ENCODE measurements at regions not wholly inside any gene's neighbourhood (a gene's known extent, or its start where the extent isn't known, plus 50 kb on each side); places are given as distances from the start of the nearest gene placed in this dataset.

DNA sequence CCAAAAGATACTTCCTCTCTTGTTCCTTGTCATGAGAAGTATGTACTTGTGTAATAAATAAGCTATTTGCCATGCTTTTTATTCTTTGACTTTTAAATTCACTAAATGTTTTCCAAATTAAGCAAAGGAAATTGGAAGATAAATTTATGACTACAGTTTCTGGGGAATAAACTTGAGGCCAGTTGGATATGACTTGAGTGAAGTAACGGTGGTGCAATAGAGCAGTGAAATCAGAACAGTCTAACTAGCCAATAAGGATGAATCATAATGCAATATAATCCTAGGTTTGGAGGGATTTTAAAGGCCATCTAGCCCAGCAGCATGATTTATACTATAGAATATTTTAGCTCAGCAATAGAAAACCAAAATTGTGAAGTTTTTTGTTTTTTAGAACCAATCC lies 183.8 kb upstream of the TCF21 start:
- Histone ChIP-seq H3K4me3 (ENCODE audit: low read length in 3 of 3) (no peak overlapping the region), H3K4me1 (ENCODE audit: control insufficient read depth in 3 of 3, insufficient read depth in 3 of 3, low read length in 3 of 3) (no peaks in the 10 kb centered on the region), H3K9ac (ENCODE audit: low read depth in 1 of 3, low read length in 3 of 3) (no peak overlapping the region), H3K36me3 (ENCODE audit: control insufficient read depth in 3 of 3, insufficient read depth in 3 of 3, low read length in 3 of 3) (no peaks in the 10 kb centered on the region), H3K9me3 (ENCODE audit: control insufficient read depth in 3 of 3, low read length in 3 of 3) (no peaks in the 10 kb centered on the region), H3K27ac (ENCODE audit: low read depth, low read length) (no peak overlapping the region), H3K27me3 (ENCODE audit: control insufficient read depth in 3 of 3, insufficient read depth in 3 of 3, low read length in 3 of 3) (no peaks in the 10 kb centered on the region)

DNA sequence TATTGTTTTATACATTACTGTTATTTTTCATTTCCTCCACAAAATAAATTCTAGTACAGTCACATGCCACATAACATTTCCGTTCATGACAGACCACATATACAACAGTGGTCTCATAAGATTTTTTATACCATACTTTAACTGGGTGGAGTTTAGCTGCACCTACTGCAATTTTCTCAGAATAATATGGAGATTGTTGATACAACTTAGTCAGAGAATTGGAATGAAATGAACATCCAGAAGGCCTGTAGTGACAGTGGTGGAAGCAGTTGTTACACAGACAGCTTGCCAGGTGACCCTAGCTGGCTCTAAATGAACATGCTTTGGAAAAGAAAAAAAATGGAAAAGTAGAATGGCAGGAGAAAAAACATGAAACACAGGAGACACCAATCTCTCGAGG lies 183.2 kb upstream of the TCF21 start:
- no peaks in the 10 kb centered on the region for H3K36me3 ChIP-seq (ENCODE audit: control insufficient read depth in 3 of 3, insufficient read depth in 3 of 3, low read length in 3 of 3)
- H3K4me3 ChIP-seq (ENCODE audit: low read length in 3 of 3), result no peak overlapping the region
- H3K9ac ChIP-seq (ENCODE audit: low read depth in 1 of 3, low read length in 3 of 3), result no peak overlapping the region
- no peak overlapping the region for H3K27ac ChIP-seq (ENCODE audit: low read depth, low read length)
- H3K9me3 ChIP-seq (ENCODE audit: control insufficient read depth in 3 of 3, low read length in 3 of 3), result no peaks in the 10 kb centered on the region
- H3K27me3 ChIP-seq (ENCODE audit: control insufficient read depth in 3 of 3, insufficient read depth in 3 of 3, low read length in 3 of 3), result no peaks in the 10 kb centered on the region
- H3K4me1 ChIP-seq (ENCODE audit: control insufficient read depth in 3 of 3, insufficient read depth in 3 of 3, low read length in 3 of 3), result no peaks in the 10 kb centered on the region

DNA sequence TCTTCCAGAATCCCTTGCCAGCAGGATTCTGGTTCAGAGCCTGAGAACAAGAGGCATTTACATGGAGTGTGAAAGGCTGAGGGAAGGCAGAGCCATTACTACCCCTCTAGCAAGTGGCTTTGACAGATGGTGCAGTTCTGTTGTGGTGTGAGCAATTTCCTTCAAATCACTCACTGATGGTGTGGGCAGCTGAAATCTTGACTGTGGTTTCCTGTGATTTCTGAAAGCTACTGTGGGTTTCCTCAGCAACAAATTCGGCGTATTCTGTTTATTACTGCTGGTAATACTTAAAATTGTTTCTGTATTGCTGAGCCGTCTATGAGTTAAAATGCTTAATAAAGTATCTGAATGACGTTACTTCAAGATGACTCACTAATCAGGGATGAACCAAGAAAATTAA lies 181.5 kb upstream of the TCF21 start:
- Histone ChIP-seq H3K27ac (ENCODE audit: low read depth, low read length) (no peak overlapping the region), H3K9ac (ENCODE audit: low read depth in 1 of 3, low read length in 3 of 3) (no peak overlapping the region), H3K9me3 (ENCODE audit: control insufficient read depth in 3 of 3, low read length in 3 of 3) (no peaks in the 10 kb centered on the region), H3K4me1 (ENCODE audit: control insufficient read depth in 3 of 3, insufficient read depth in 3 of 3, low read length in 3 of 3) (no peaks in the 10 kb centered on the region), H3K27me3 (ENCODE audit: control insufficient read depth in 3 of 3, insufficient read depth in 3 of 3, low read length in 3 of 3) (no peaks in the 10 kb centered on the region), H3K4me3 (ENCODE audit: low read length in 3 of 3) (no peak overlapping the region), H3K36me3 (ENCODE audit: control insufficient read depth in 3 of 3, insufficient read depth in 3 of 3, low read length in 3 of 3) (no peaks in the 10 kb centered on the region)

DNA sequence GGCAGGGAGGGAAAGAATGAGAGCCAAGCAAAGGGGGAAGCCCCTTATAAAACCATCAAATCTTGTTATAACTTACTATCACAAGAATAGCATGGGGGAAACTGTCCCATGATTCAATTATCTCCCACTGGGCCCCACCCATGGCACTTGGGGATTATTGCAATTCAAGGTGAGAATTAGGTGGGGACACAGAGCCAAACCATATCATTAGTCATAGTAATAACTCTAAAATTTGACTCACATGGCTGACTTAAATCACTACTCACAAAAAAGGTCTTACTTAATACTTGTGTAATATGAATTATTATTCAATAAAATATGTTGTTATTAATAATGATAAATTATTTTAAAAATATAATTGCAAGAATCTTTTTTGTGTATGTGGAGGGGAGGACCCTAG lies 178.1 kb upstream of the TCF21 start:
- H3K9ac ChIP-seq (ENCODE audit: low read depth in 1 of 3, low read length in 3 of 3), result no peak overlapping the region
- no peaks in the 10 kb centered on the region for H3K27me3 ChIP-seq (ENCODE audit: control insufficient read depth in 3 of 3, insufficient read depth in 3 of 3, low read length in 3 of 3)
- H3K36me3 ChIP-seq (ENCODE audit: control insufficient read depth in 3 of 3, insufficient read depth in 3 of 3, low read length in 3 of 3), result no peaks in the 10 kb centered on the region
- H3K4me1 ChIP-seq (ENCODE audit: control insufficient read depth in 3 of 3, insufficient read depth in 3 of 3, low read length in 3 of 3), result no peaks in the 10 kb centered on the region
- no peaks in the 10 kb centered on the region for H3K9me3 ChIP-seq (ENCODE audit: control insufficient read depth in 3 of 3, low read length in 3 of 3)
- H3K4me3 ChIP-seq (ENCODE audit: low read length in 3 of 3), result no peak overlapping the region
- H3K27ac ChIP-seq (ENCODE audit: low read depth, low read length), result no peak overlapping the region

DNA sequence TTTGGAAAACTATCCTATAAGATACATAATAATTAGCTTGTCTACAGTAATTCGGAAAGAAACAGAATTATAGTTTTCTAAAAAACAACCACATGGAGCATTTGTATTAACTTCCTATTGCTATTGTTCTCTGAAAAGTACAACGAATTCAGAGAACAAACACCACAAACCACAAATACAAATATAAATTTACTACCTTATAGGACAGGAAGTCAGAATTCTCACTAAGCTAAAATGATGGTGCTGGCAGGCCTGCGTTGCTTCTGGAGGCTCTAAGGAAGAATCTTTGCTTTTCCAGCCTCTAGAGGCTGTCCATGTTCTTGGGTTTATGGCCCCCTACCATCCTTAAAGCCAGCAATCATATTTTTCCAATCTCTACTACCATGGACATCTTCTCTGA lies 173.6 kb upstream of the TCF21 start:
- Histone ChIP-seq H3K27ac (ENCODE audit: low read depth, low read length) (no peak overlapping the region), H3K4me3 (ENCODE audit: low read length in 3 of 3) (no peak overlapping the region), H3K36me3 (ENCODE audit: control insufficient read depth in 3 of 3, insufficient read depth in 3 of 3, low read length in 3 of 3) (no peaks in the 10 kb centered on the region), H3K9ac (ENCODE audit: low read depth in 1 of 3, low read length in 3 of 3) (no peak overlapping the region), H3K9me3 (ENCODE audit: control insufficient read depth in 3 of 3, low read length in 3 of 3) (no peaks in the 10 kb centered on the region), H3K27me3 (ENCODE audit: control insufficient read depth in 3 of 3, insufficient read depth in 3 of 3, low read length in 3 of 3) (no peaks in the 10 kb centered on the region), H3K4me1 (ENCODE audit: control insufficient read depth in 3 of 3, insufficient read depth in 3 of 3, low read length in 3 of 3) (no peaks in the 10 kb centered on the region)

DNA sequence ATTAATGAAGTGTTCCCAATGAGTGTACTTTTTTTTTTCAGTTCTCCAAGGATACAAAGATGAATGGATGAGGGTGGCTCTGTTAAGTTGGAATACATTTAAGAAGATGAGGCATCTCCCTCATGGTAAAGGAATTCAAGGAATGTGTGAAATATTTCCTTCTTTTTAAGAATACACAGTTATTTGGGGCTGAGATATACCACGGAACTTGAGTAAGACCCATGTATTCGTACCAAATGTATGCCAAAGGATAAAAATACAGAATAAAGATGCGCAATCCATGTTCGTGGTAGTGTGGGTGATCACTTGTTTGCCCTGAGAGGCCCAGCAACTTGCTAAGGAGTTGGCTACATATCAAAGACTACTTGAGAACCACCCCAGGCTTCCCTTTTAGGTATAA lies 164.2 kb upstream of the TCF21 start:
- Histone ChIP-seq H3K9ac (ENCODE audit: low read depth in 1 of 3, low read length in 3 of 3) (no peak overlapping the region), H3K36me3 (ENCODE audit: control insufficient read depth in 3 of 3, insufficient read depth in 3 of 3, low read length in 3 of 3) (no peaks in the 10 kb centered on the region)

DNA sequence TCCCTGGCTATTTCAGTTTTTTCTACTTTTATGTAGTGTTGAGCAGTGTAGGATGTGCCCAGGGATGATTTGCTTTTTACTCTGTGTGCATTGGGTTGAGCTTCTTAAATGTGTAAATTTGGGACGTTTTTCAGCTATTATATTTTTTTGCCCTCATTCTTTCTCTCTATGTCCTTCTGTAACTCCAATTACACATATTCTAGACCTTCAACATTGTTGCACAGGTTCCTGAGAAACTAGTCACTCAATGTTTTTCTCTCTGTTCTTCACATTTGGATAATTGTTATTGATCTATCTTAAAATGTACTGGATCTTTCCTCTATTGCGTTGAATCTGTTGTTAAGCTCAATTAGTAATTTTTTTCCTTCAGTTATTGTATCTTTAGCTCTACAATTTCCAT lies 162.7 kb upstream of the TCF21 start:
- Histone ChIP-seq H3K4me1 (ENCODE audit: control insufficient read depth in 3 of 3, insufficient read depth in 3 of 3, low read length in 3 of 3) (no peaks in the 10 kb centered on the region), H3K4me3 (ENCODE audit: low read length in 3 of 3) (no peak overlapping the region), H3K36me3 (ENCODE audit: control insufficient read depth in 3 of 3, insufficient read depth in 3 of 3, low read length in 3 of 3) (no peaks in the 10 kb centered on the region), H3K27me3 (ENCODE audit: control insufficient read depth in 3 of 3, insufficient read depth in 3 of 3, low read length in 3 of 3) (no peaks in the 10 kb centered on the region), H3K9ac (ENCODE audit: low read depth in 1 of 3, low read length in 3 of 3) (no peak overlapping the region), H3K9me3 (ENCODE audit: control insufficient read depth in 3 of 3, low read length in 3 of 3) (peaks cover 0 to 5% (median 0%) of the 10 kb centered on the region in 3 donors), H3K27ac (ENCODE audit: low read depth, low read length) (no peak overlapping the region)

More for the DNA sequence above, 164.2 kb upstream of the TCF21 start:
- H3K9me3 ChIP-seq (ENCODE audit: control insufficient read depth in 3 of 3, low read length in 3 of 3), result peaks cover 0 to 5% (median 0%) of the 10 kb centered on the region in 3 donors
- no peak overlapping the region for H3K27ac ChIP-seq (ENCODE audit: low read depth, low read length)
- no peak overlapping the region for H3K4me3 ChIP-seq (ENCODE audit: low read length in 3 of 3)
- no peaks in the 10 kb centered on the region for H3K4me1 ChIP-seq (ENCODE audit: control insufficient read depth in 3 of 3, insufficient read depth in 3 of 3, low read length in 3 of 3)
- H3K27me3 ChIP-seq (ENCODE audit: control insufficient read depth in 3 of 3, insufficient read depth in 3 of 3, low read length in 3 of 3), result no peaks in the 10 kb centered on the region

DNA sequence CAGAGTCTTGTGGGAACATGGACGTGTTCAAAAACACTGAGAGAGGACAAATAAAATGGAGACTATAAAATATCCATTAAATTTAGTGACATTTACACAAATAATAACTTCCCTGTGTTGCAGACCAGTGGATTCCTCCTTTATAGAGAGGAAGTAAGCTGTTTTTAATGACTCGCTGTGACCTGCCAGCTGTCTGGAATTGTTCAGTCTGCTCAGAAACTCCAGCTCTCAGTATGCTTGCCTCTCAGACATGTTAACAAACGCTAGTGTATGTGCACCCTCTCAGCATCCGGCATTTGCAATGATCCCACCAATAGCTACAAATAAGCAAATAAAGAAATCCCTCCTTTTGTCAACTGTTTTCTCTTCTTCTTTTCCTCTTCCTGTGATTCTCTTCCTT lies 158.0 kb upstream of the TCF21 start:
- Histone ChIP-seq H3K9ac (ENCODE audit: low read depth in 1 of 3, low read length in 3 of 3) (no peak overlapping the region), H3K4me1 (ENCODE audit: control insufficient read depth in 3 of 3, insufficient read depth in 3 of 3, low read length in 3 of 3) (no peaks in the 10 kb centered on the region), H3K36me3 (ENCODE audit: control insufficient read depth in 3 of 3, insufficient read depth in 3 of 3, low read length in 3 of 3) (no peaks in the 10 kb centered on the region), H3K9me3 (ENCODE audit: control insufficient read depth in 3 of 3, low read length in 3 of 3) (peaks cover 0 to 3% (median 0%) of the 10 kb centered on the region in 3 donors), H3K4me3 (ENCODE audit: low read length in 3 of 3) (no peak overlapping the region), H3K27me3 (ENCODE audit: control insufficient read depth in 3 of 3, insufficient read depth in 3 of 3, low read length in 3 of 3) (no peaks in the 10 kb centered on the region), H3K27ac (ENCODE audit: low read depth, low read length) (no peak overlapping the region)

DNA sequence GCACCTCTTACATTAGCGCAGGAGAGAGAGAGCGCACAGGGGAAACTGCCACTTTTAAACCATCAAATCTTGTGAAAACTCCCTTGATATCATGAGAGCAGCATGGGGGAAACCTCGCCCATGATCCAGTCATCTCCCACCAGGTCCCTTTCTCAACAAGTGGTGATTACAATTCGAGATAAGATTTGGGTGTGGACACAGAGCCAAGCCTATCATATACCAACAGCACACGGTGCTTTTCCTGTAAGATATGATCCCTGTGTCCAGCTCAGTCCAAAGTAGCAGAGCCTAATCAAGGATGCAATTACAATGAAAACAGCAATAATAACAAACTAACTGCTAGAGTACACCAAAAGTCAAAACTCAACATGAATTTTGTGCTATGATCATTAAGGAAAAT lies 148.7 kb upstream of the TCF21 start:
- no peak overlapping the region for H3K27ac ChIP-seq (ENCODE audit: low read depth, low read length)
- H3K4me1 ChIP-seq (ENCODE audit: control insufficient read depth in 3 of 3, insufficient read depth in 3 of 3, low read length in 3 of 3), result peaks cover 0 to 6% (median 5%) of the 10 kb centered on the region in 3 donors
- H3K36me3 ChIP-seq (ENCODE audit: control insufficient read depth in 3 of 3, insufficient read depth in 3 of 3, low read length in 3 of 3), result no peaks in the 10 kb centered on the region
- H3K4me3 ChIP-seq (ENCODE audit: low read length in 3 of 3), result no peak overlapping the region
- no peaks in the 10 kb centered on the region for H3K9me3 ChIP-seq (ENCODE audit: control insufficient read depth in 3 of 3, low read length in 3 of 3)
- no peak overlapping the region for H3K9ac ChIP-seq (ENCODE audit: low read depth in 1 of 3, low read length in 3 of 3)
- no peaks in the 10 kb centered on the region for H3K27me3 ChIP-seq (ENCODE audit: control insufficient read depth in 3 of 3, insufficient read depth in 3 of 3, low read length in 3 of 3)

DNA sequence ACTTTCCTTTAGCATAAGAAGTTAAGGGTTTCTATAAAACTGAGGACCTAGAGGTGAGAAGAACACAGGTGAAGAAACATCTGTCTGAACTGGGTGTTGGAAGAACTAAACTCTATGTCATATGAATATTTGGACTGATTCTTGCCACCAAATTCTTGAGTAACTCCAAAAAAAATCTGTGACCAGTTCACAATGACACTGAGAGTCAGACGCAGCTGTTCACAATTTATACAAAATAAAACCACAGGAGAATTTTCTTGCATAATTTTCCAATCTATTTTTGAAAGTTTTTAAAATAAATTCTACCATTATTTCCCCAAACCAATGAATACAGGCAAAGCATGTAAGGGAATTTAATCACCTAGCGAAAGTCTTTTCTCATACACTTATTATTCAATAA lies 148.1 kb upstream of the TCF21 start:
- Histone ChIP-seq H3K36me3 (ENCODE audit: control insufficient read depth in 3 of 3, insufficient read depth in 3 of 3, low read length in 3 of 3) (no peaks in the 10 kb centered on the region), H3K4me3 (ENCODE audit: low read length in 3 of 3) (no peak overlapping the region), H3K27ac (ENCODE audit: low read depth, low read length) (no peak overlapping the region), H3K27me3 (ENCODE audit: control insufficient read depth in 3 of 3, insufficient read depth in 3 of 3, low read length in 3 of 3) (no peaks in the 10 kb centered on the region), H3K9me3 (ENCODE audit: control insufficient read depth in 3 of 3, low read length in 3 of 3) (no peaks in the 10 kb centered on the region), H3K4me1 (ENCODE audit: control insufficient read depth in 3 of 3, insufficient read depth in 3 of 3, low read length in 3 of 3) (peaks cover 0 to 6% (median 5%) of the 10 kb centered on the region in 3 donors), H3K9ac (ENCODE audit: low read depth in 1 of 3, low read length in 3 of 3) (no peak overlapping the region)

DNA sequence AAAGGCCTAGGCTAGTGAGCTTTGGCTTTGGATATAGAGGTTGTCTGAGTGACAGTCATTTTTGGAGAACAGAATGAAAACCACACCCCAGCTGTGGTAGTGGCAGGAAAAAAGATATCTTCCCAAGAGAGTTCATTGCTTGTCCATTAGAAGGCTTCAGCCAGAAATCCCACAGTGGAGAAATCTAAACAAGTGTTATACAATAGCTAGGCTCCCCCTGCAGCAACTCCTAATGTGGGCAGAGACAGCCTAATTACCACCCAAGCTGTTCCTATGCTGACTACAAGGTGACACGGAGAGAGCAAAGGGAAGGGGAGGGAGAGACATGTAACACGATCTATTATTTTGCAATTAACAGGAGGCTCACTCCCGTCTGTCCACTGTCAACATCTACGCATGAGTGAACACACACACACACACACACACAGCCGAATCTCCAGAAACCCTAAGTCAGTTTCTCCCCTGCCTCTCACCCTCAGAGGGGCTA lies 147.5 kb upstream of the TCF21 start:
- H3K9me3 ChIP-seq (ENCODE audit: control insufficient read depth in 3 of 3, low read length in 3 of 3), result no peaks in the 10 kb centered on the region
- H3K27ac ChIP-seq (ENCODE audit: low read depth, low read length), result no peak overlapping the region
- no peak overlapping the region for H3K9ac ChIP-seq (ENCODE audit: low read depth in 1 of 3, low read length in 3 of 3)
- no peaks in the 10 kb centered on the region for H3K27me3 ChIP-seq (ENCODE audit: control insufficient read depth in 3 of 3, insufficient read depth in 3 of 3, low read length in 3 of 3)
- no peaks in the 10 kb centered on the region for H3K36me3 ChIP-seq (ENCODE audit: control insufficient read depth in 3 of 3, insufficient read depth in 3 of 3, low read length in 3 of 3)
- H3K4me3 ChIP-seq (ENCODE audit: low read length in 3 of 3), result no peak overlapping the region
- H3K4me1 ChIP-seq (ENCODE audit: control insufficient read depth in 3 of 3, insufficient read depth in 3 of 3, low read length in 3 of 3), result peaks cover 0 to 6% (median 5%) of the 10 kb centered on the region in 3 donors

Data from skeletal muscle tissue (tissue), 3 donors.